ENCODE measurements at regions not wholly inside any gene's neighbourhood (a gene's known extent, or its start where the extent isn't known, plus 50 kb on each side); places are given as distances from the start of the nearest gene placed in this dataset.

- no peak for TF ChIP-seq CTCF (IDR thresholded peaks at IDR 0.05; ENCODE audit: low read length)
- TF ChIP-seq EZH2 (IDR thresholded peaks at IDR 0.05; ENCODE audit: borderline replicate concordance, low read length): no peak
Measured at GRCh38 chr3:62997369-62997768, 122.2 kb upstream of the CADPS start.
